ENCODE measurements at regions not wholly inside any gene's neighbourhood (a gene's known extent, or its start where the extent isn't known, plus 50 kb on each side); places are given as distances from the start of the nearest gene placed in this dataset.

GRCh38 chr6:81383472-81383871 is 369.0 kb downstream of the TENT5A start:
- TF ChIP-seq CTCF (IDR thresholded peaks at IDR 0.05; ENCODE audit: low read depth, low read length): no peak
- no peak for TF ChIP-seq EZH2phosphoT487 (IDR thresholded peaks at IDR 0.05; ENCODE audit: low read depth)
